ENCODE measurements at regions not wholly inside any gene's neighbourhood (a gene's known extent, or its start where the extent isn't known, plus 50 kb on each side); places are given as distances from the start of the nearest gene placed in this dataset.

DNA sequence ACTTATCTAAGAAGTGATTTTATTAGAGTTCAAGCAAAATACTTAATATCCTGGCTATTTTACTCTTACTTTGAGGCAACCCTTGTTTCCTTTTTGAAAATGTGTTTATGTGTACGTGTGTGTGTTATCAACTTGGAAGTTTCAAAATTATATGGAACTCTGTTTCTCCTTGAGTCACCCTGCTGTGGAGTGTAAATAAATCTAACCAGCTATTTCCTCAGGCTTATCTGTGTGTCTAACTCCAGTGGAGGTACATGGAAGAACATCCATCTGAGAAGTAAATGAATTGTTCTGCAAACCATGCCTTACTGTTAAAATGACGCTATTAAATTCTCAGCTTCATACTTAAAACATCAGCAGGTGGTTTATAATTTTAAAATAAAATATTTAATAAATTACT, 583.4 kb upstream of the SLITRK5 start:
- no peaks in the 10 kb centered on the region for H3K79me2 ChIP-seq (ENCODE audit: control insufficient read depth, insufficient read depth, low read length)
- H4K20me1 ChIP-seq (ENCODE audit: control insufficient read depth, extremely low read depth, insufficient read depth, low read length), result no peaks in the 10 kb centered on the region
- no peaks in the 10 kb centered on the region for H3K9me1 ChIP-seq (ENCODE audit: control insufficient read depth, extremely low read depth, insufficient read depth, low read length)
- no peak for DNase-seq (ENCODE audit: low read depth, low spot score)
- TF ChIP-seq, protein P1, sequence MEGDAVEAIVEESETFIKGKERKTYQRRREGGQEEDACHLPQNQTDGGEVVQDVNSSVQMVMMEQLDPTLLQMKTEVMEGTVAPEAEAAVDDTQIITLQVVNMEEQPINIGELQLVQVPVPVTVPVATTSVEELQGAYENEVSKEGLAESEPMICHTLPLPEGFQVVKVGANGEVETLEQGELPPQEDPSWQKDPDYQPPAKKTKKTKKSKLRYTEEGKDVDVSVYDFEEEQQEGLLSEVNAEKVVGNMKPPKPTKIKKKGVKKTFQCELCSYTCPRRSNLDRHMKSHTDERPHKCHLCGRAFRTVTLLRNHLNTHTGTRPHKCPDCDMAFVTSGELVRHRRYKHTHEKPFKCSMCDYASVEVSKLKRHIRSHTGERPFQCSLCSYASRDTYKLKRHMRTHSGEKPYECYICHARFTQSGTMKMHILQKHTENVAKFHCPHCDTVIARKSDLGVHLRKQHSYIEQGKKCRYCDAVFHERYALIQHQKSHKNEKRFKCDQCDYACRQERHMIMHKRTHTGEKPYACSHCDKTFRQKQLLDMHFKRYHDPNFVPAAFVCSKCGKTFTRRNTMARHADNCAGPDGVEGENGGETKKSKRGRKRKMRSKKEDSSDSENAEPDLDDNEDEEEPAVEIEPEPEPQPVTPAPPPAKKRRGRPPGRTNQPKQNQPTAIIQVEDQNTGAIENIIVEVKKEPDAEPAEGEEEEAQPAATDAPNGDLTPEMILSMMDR (optimal IDR thresholded peaks at IDR 0.05 in 1 of 3, IDR thresholded peaks at IDR 0.05 in 1 of 3, conservative IDR thresholded peaks at IDR 0.05 in 1 of 3; ENCODE audit: extremely low read depth in 1 of 3, insufficient read depth in 2 of 3, low read length in 3 of 3), result no peak
- no peak for TF ChIP-seq EZH2 (IDR thresholded peaks at IDR 0.05; ENCODE audit: low read length)
- no peaks in the 10 kb centered on the region for H3K27me3 ChIP-seq (ENCODE audit: control insufficient read depth, extremely low read depth, insufficient read depth, low read length)
- H3K9ac ChIP-seq (ENCODE audit: control insufficient read depth, extremely low read depth, insufficient read depth, low read length), result no peak overlapping the region
- H3K4me3 ChIP-seq (ENCODE audit: control insufficient read depth in 2 of 3, extremely low read depth in 1 of 3, insufficient read depth in 2 of 3, low read depth in 1 of 3, low read length in 3 of 3), result no peak overlapping the region
- H3K9me3 ChIP-seq (ENCODE audit: control insufficient read depth, low read depth, low read length), result no peaks in the 10 kb centered on the region
- no peaks in the 10 kb centered on the region for H3K36me3 ChIP-seq (ENCODE audit: control insufficient read depth in 2 of 2, extremely low read depth in 1 of 2, insufficient read depth in 2 of 2, low read length in 2 of 2)
- H3K4me1 ChIP-seq (ENCODE audit: control insufficient read depth, extremely low read depth, insufficient read depth, low read length), result no peaks in the 10 kb centered on the region
- H3K27ac ChIP-seq (ENCODE audit: control insufficient read depth, insufficient read depth, low read length), result no peak overlapping the region
- H2AFZ ChIP-seq (ENCODE audit: control insufficient read depth, low read length), result no peak overlapping the region
- H3K4me2 ChIP-seq (ENCODE audit: control insufficient read depth, extremely low read depth, insufficient read depth, low read depth, low read length), result no peak overlapping the region
- no peak for FAIRE-seq
- dilution Hi-C loops (cut with MboI; ENCODE audit: extremely low pct_ligation_motif_present, low sequenced_read_pairs), result no loop called here

DNA sequence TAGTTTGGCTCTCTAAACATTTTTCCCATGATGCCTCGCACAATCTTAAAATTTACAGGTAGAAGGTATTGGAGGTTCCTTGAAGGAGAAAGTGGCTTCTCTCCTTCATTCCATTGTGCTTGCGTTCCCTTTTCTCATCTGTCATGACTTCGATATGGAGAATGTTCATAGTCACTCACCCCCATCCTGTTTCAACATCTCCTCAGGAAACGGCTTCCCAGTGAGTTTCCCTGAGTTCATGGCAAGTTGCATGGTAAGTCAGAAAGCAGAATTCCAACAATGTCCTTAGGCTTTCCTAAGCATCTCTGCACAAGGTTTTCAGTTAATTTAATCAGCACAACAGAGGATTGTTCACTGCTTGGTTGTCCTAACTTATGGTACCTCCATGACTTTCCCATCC, 581.8 kb upstream of the SLITRK5 start:
- Histone ChIP-seq H3K27ac (ENCODE audit: control insufficient read depth, insufficient read depth, low read length) (no peak overlapping the region), H3K4me2 (ENCODE audit: control insufficient read depth, extremely low read depth, insufficient read depth, low read depth, low read length) (no peak overlapping the region), H3K27me3 (ENCODE audit: control insufficient read depth, extremely low read depth, insufficient read depth, low read length) (no peaks in the 10 kb centered on the region), H3K9me3 (ENCODE audit: control insufficient read depth, low read depth, low read length) (no peaks in the 10 kb centered on the region), H3K9me1 (ENCODE audit: control insufficient read depth, extremely low read depth, insufficient read depth, low read length) (no peaks in the 10 kb centered on the region), H3K4me3 (ENCODE audit: control insufficient read depth in 2 of 3, extremely low read depth in 1 of 3, insufficient read depth in 2 of 3, low read depth in 1 of 3, low read length in 3 of 3) (no peak overlapping the region), H2AFZ (ENCODE audit: control insufficient read depth, low read length) (no peak overlapping the region), H3K9ac (ENCODE audit: control insufficient read depth, extremely low read depth, insufficient read depth, low read length) (no peak overlapping the region), H3K79me2 (ENCODE audit: control insufficient read depth, insufficient read depth, low read length) (no peaks in the 10 kb centered on the region), H3K4me1 (ENCODE audit: control insufficient read depth, extremely low read depth, insufficient read depth, low read length) (no peaks in the 10 kb centered on the region), H4K20me1 (ENCODE audit: control insufficient read depth, extremely low read depth, insufficient read depth, low read length) (no peaks in the 10 kb centered on the region), H3K36me3 (ENCODE audit: control insufficient read depth in 2 of 2, extremely low read depth in 1 of 2, insufficient read depth in 2 of 2, low read length in 2 of 2) (no peaks in the 10 kb centered on the region)
- FAIRE-seq, result no peak
- DNase-seq (ENCODE audit: low read depth, low spot score), result no peak
- TF ChIP-seq, protein P1 (optimal IDR thresholded peaks at IDR 0.05 in 1 of 3, IDR thresholded peaks at IDR 0.05 in 1 of 3, conservative IDR thresholded peaks at IDR 0.05 in 1 of 3; ENCODE audit: extremely low read depth in 1 of 3, insufficient read depth in 2 of 3, low read length in 3 of 3), result no peak
- no peak for TF ChIP-seq EZH2 (IDR thresholded peaks at IDR 0.05; ENCODE audit: low read length)
- dilution Hi-C loops (cut with MboI; ENCODE audit: extremely low pct_ligation_motif_present, low sequenced_read_pairs), result no loop called here
